T-cell (primary cell): ENCODE measurements at regions not wholly inside any gene's neighbourhood (a gene's known extent, or its start where the extent isn't known, plus 50 kb on each side); places are given as distances from the start of the nearest gene placed in this dataset.

Experiments
- ATAC-seq, 4 experiments: fragments of 200-7000 bp in 3 of 4; fragments of 150-1000 bp in 1 of 4; cut with Tn5 transposase; replicated peaks in 1 of 4; 1 replicate in 3 of 4; 2 replicates in 1 of 4; pipeline ENCODE4 v1.10.0; 2021; ENCODE audit warnings: moderate library complexity in 3 of 4, mild to moderate bottlenecking in 2 of 4, moderate number of reproducible peaks in 1 of 4
- CTCF ChIA-PET, 2 donors: fragments of 300-600 bp; sonication (Branson Sonifier 250); formaldehyde crosslinking; loops; one replicate each; lab custom pipeline; 2022; ENCODE audit warnings: antibody characterized with exemption in 2 of 2; lab: Charles Lee
- POLR2A ChIA-PET, 2 donors: fragments of 300-600 bp; sonication (Branson Sonifier 250); formaldehyde crosslinking; loops; one replicate each; lab custom pipeline; 2022; ENCODE audit warnings: antibody characterized with exemption in 2 of 2; lab: Charles Lee
- DNase-seq, 35 experiments: peaks; one replicate each; pipeline versions ENCODE4 v3.0.0 to v3.0.0-alpha.2; 2013 to 2023
- H3K27ac ChIP-seq: one replicate; pipeline ENCODE4 v1.5.1; 2013; ENCODE audit warnings: low read length
- H3K27me3 ChIP-seq, 2 experiments: replicated peaks in 1 of 2; 1 replicate in 1 of 2; 2 replicates in 1 of 2; pipeline versions ENCODE4 v1.6.1 to v1.7.0; 2013; ENCODE audit warnings: low read length in 1 of 2, mixed read lengths in 1 of 2; ENCODE audit not compliant: control insufficient read depth in 2 of 2, insufficient read depth in 2 of 2; ENCODE audit errors: extremely low read depth in 1 of 2
- H3K36me3 ChIP-seq, 2 donors: 1 replicate in 1 of 2; 2 replicates in 1 of 2; pipeline versions ENCODE4 v1.6.1 to v1.7.0; 2013; ENCODE audit warnings: low read length in 1 of 2; ENCODE audit not compliant: control insufficient read depth in 2 of 2, insufficient read depth in 1 of 2; ENCODE audit errors: extremely low read depth in 1 of 2
- H3K4me1 ChIP-seq, 2 experiments: 1 replicate in 1 of 2; 2 replicates in 1 of 2; pipeline versions ENCODE4 v1.6.1 to v1.7.0; 2013; ENCODE audit warnings: low read length in 2 of 2, mixed read lengths in 1 of 2; ENCODE audit not compliant: insufficient read depth in 2 of 2, control insufficient read depth in 1 of 2; ENCODE audit errors: extremely low read depth in 1 of 2
- H3K4me3 ChIP-seq, 2 donors: 1 replicate in 1 of 2; 2 replicates in 1 of 2; pipeline versions ENCODE4 v1.5.1 to v1.7.0; 2013; ENCODE audit warnings: mild to moderate bottlenecking in 2 of 2, low read length in 1 of 2, moderate library complexity in 1 of 2; ENCODE audit not compliant: control insufficient read depth in 1 of 2; ENCODE audit errors: extremely low read depth in 1 of 2
- H3K9me3 ChIP-seq: 2 replicates; pipeline ENCODE4 v1.7.0; 2013
- H3K27ac Mint-ChIP-seq, 2 donors: one replicate each; pipeline ENCODE4 v1.8.0; 2020 to 2021; ENCODE audit warnings: mild to moderate bottlenecking in 2 of 2, mixed read lengths in 2 of 2
- H3K27me3 Mint-ChIP-seq, 2 donors: one replicate each; pipeline ENCODE4 v1.8.0; 2021 to 2022; ENCODE audit warnings: mixed read lengths in 2 of 2
- H3K36me3 Mint-ChIP-seq: one replicate; pipeline ENCODE4 v1.8.0; 2021; ENCODE audit warnings: mixed read lengths
- H3K4me1 Mint-ChIP-seq, 3 donors: one replicate each; pipeline ENCODE4 v1.8.0; 2020 to 2022; ENCODE audit warnings: mixed read lengths in 3 of 3, mild to moderate bottlenecking in 1 of 3
- H3K4me3 Mint-ChIP-seq, 3 donors: one replicate each; pipeline ENCODE4 v1.8.0; 2020 to 2022; ENCODE audit warnings: mild to moderate bottlenecking in 3 of 3, mixed read lengths in 3 of 3, moderate library complexity in 3 of 3
- H3K9me3 Mint-ChIP-seq, 3 donors: one replicate each; pipeline ENCODE4 v1.8.0; 2020 to 2022; ENCODE audit warnings: mixed read lengths in 3 of 3
- WGBS: methylation state at CpG from one replicate; pipeline ENCODE4 v1.1.5; 2013; ENCODE audit warnings: missing lambda C conversion rate; ENCODE audit not compliant: insufficient coverage; 5-methylcytosine and 5-hydroxymethylcytosine counted together

- H3K9me3 ChIP-seq: no peaks in the 10 kb centered on the region
- H3K4me1 ChIP-seq: peaks cover 0 to 6% of the 10 kb centered on the region in 2 experiments
- Mint-ChIP-seq H3K9me3 (no peaks in the 10 kb centered on the region), H3K36me3 (no peaks in the 10 kb centered on the region), H3K27ac (no peak overlapping the region), H3K4me3 (no peak overlapping the region), H3K27me3 (peaks cover 14 to 24% of the 10 kb centered on the region in 2 donors), H3K4me1 (peaks cover 0 to 4% (median 2%) of the 10 kb centered on the region in 3 donors)
- CTCF ChIA-PET: interaction anchor here in 1 of 2 donors (1.1 to 5.0 kb wide), 2 partner anchors 316 to 321 kb away, joined by 4 to 25 read pairs; no protein-coding TSS in a partner anchor
- WGBS: 43% methylated on average over 1 of the region's 2 CpGs
- ATAC-seq (no peak), DNase-seq (no peak)
- H3K4me3 ChIP-seq: no peak overlapping the region
- POLR2A ChIA-PET: no interaction called here
- no peak overlapping the region for H3K27ac ChIP-seq
- H3K27me3 ChIP-seq: peaks cover 0 to 19% of the 10 kb centered on the region in 2 experiments
- no peaks in the 10 kb centered on the region for H3K36me3 ChIP-seq
Observed at GRCh38 chr20:51309128-51309527, 233.4 kb downstream of the NFATC2 start.

- ATAC-seq: peak; percentile 86 to 92 (median 90)
- peak; percentile 20 to 80 (median 61) for DNase-seq
- ChIA-PET POLR2A (no interaction called here), CTCF (interaction anchor here (0.7 to 5.0 kb wide), 7 partner anchors 20 to 516 kb away, joined by 3 to 25 read pairs (median 8); no protein-coding TSS in a partner anchor)
- Mint-ChIP-seq H3K4me1 (peaks cover 0 to 4% (median 2%) of the 10 kb centered on the region in 3 donors), H3K9me3 (no peaks in the 10 kb centered on the region), H3K27ac (no peak overlapping the region), H3K4me3 (no peak overlapping the region), H3K27me3 (peaks cover 14 to 19% of the 10 kb centered on the region in 2 donors), H3K36me3 (no peaks in the 10 kb centered on the region)
- H3K9me3 ChIP-seq: no peaks in the 10 kb centered on the region
- peaks cover 0 to 12% of the 10 kb centered on the region in 2 experiments for H3K27me3 ChIP-seq
- WGBS: 34% methylated on average over 17 of the region's 29 CpGs
- no peaks in the 10 kb centered on the region for H3K36me3 ChIP-seq
- H3K27ac ChIP-seq: no peak overlapping the region
- no peak overlapping the region for H3K4me3 ChIP-seq
- peaks cover 0 to 6% of the 10 kb centered on the region in 2 experiments for H3K4me1 ChIP-seq
Observed at GRCh38 chr20:51306521-51307358, 235.8 kb downstream of the NFATC2 start.

GRCh38 chr20:51306081-51306480, 236.4 kb downstream of the NFATC2 start:
- no peaks in the 10 kb centered on the region for H3K36me3 Mint-ChIP-seq
- POLR2A ChIA-PET: no interaction called here
- H3K4me1 ChIP-seq: peaks cover 0 to 6% of the 10 kb centered on the region in 2 experiments

GRCh38 chr20:51305316-51306052, 237.0 kb downstream of the NFATC2 start:
- H3K4me3 ChIP-seq: no peak overlapping the region
- H3K27ac ChIP-seq: no peak overlapping the region
- Mint-ChIP-seq H3K27ac (peak overlapping the region in 1 of 2 donors; percentile 52), H3K27me3 (peaks cover 11 to 16% of the 10 kb centered on the region in 2 donors), H3K9me3 (no peaks in the 10 kb centered on the region), H3K4me3 (no peak overlapping the region), H3K4me1 (peaks cover 0 to 4% (median 2%) of the 10 kb centered on the region in 3 donors), H3K36me3 (no peaks in the 10 kb centered on the region)
- ChIA-PET CTCF (interaction anchor here in 1 of 2 donors (1.1 to 5.0 kb wide), 2 partner anchors 9 to 318 kb away, joined by 3 to 25 read pairs; no protein-coding TSS in a partner anchor), POLR2A (no interaction called here)
- WGBS: 49% methylated on average over 4 of the region's 6 CpGs
- H3K27me3 ChIP-seq: peaks cover 0 to 12% of the 10 kb centered on the region in 2 experiments
- no peak for DNase-seq
- H3K9me3 ChIP-seq: no peaks in the 10 kb centered on the region
- no peaks in the 10 kb centered on the region for H3K36me3 ChIP-seq
- no peak for ATAC-seq
- peaks cover 0 to 6% of the 10 kb centered on the region in 2 experiments for H3K4me1 ChIP-seq

More at GRCh38 chr20:51306081-51306480, 236.4 kb downstream of the NFATC2 start:
- no peaks in the 10 kb centered on the region for H3K9me3 Mint-ChIP-seq
- H3K4me3 Mint-ChIP-seq: no peak overlapping the region
- 77% methylated on average over 8 of the region's 8 CpGs for WGBS
- H3K27ac Mint-ChIP-seq: no peak overlapping the region
- peaks cover 14 to 19% of the 10 kb centered on the region in 2 donors for H3K27me3 Mint-ChIP-seq
- no peaks in the 10 kb centered on the region for H3K9me3 ChIP-seq
- H3K27me3 ChIP-seq: peaks cover 0 to 12% of the 10 kb centered on the region in 2 experiments
- peaks cover 0 to 4% (median 2%) of the 10 kb centered on the region in 3 donors for H3K4me1 Mint-ChIP-seq
- CTCF ChIA-PET: interaction anchor here (1.3 to 5.0 kb wide), 3 partner anchors 318 to 516 kb away, joined by 6 to 25 read pairs (median 9); no protein-coding TSS in a partner anchor
- DNase-seq (no peak), ATAC-seq (no peak)
- H3K4me3 ChIP-seq: no peak overlapping the region
- H3K36me3 ChIP-seq: no peaks in the 10 kb centered on the region
- no peak overlapping the region for H3K27ac ChIP-seq

- peak overlapping the region in 1 of 2 donors; percentile 33 for H3K27ac Mint-ChIP-seq
- ChIA-PET CTCF (interaction anchor here in 1 of 2 donors (1.1 kb wide), 1 partner anchor 10 kb away, joined by 3 read pairs; no protein-coding TSS in a partner anchor), POLR2A (no interaction called here)
Observed at GRCh38 chr20:51303731-51304670, 238.5 kb downstream of the NFATC2 start.

More at GRCh38 chr20:51303731-51304670, 238.5 kb downstream of the NFATC2 start:
- Histone ChIP-seq H3K4me1 (peaks cover 0 to 6% of the 10 kb centered on the region in 2 experiments), H3K27ac (no peak overlapping the region), H3K9me3 (no peaks in the 10 kb centered on the region), H3K36me3 (no peaks in the 10 kb centered on the region), H3K27me3 (peaks cover 0 to 12% of the 10 kb centered on the region in 2 experiments), H3K4me3 (no peak overlapping the region)
- H3K4me3 Mint-ChIP-seq: no peak overlapping the region
- H3K36me3 Mint-ChIP-seq: no peaks in the 10 kb centered on the region
- H3K4me1 Mint-ChIP-seq: peaks cover 0 to 4% (median 2%) of the 10 kb centered on the region in 3 donors
- whole genome bisulfite sequencing: 86% methylated on average over 9 of the region's 11 CpGs
- peaks cover 6 to 7% of the 10 kb centered on the region in 2 donors for H3K27me3 Mint-ChIP-seq
- DNase-seq (no peak), ATAC-seq (no peak)
- H3K9me3 Mint-ChIP-seq: no peaks in the 10 kb centered on the region
